Endothelial cell of hepatic sinusoid (primary cell): ENCODE measurements at regions not wholly inside any gene's neighbourhood (a gene's known extent, or its start where the extent isn't known, plus 50 kb on each side); places are given as distances from the start of the nearest gene placed in this dataset.

ENCODE experiments used
- in situ Hi-C: cut with HindIII; loops from 2 replicates; pipeline ENCODE4 v1.10.0; 2017; ENCODE audit warnings: low sequenced_read_pairs

GRCh38 chr9:96135076-96135752 is 166.8 kb downstream of the HSD17B3 start:
- in situ Hi-C loops, result no loop called here

- in situ Hi-C loops, result no loop called here
Measured at GRCh38 chr9:96133321-96134021, 168.5 kb downstream of the HSD17B3 start.

- in situ Hi-C loops, result no loop called here
Measured at GRCh38 chr9:96131825-96132224, 170.2 kb downstream of the HSD17B3 start.

GRCh38 chr9:96130970-96131369 is 171.0 kb downstream of the HSD17B3 start:
- in situ Hi-C loops, result no loop called here

- in situ Hi-C loops, result no loop called here
Measured at GRCh38 chr9:96129747-96130146, 172.2 kb downstream of the HSD17B3 start.

GRCh38 chr9:96128880-96129279 is 173.1 kb downstream of the HSD17B3 start:
- in situ Hi-C loops, result no loop called here

GRCh38 chr9:96126321-96126881 is 175.6 kb downstream of the HSD17B3 start:
- in situ Hi-C loops, result no loop called here

- in situ Hi-C loops, result no loop called here
Measured at GRCh38 chr9:96125624-96126023, 176.4 kb downstream of the HSD17B3 start.

- in situ Hi-C loops, result loop anchor here (5.0 kb wide), 1 partner anchor 75 kb away; no protein-coding TSS in a partner anchor
Measured at GRCh38 chr9:96122751-96123150, 179.2 kb downstream of the HSD17B3 start.

GRCh38 chr9:96122282-96122681 is 179.7 kb downstream of the HSD17B3 start:
- in situ Hi-C loops, result loop anchor here (5.0 kb wide), 1 partner anchor 75 kb away; no protein-coding TSS in a partner anchor

- in situ Hi-C loops, result loop anchor here (5.0 kb wide), 1 partner anchor 76 kb away; no protein-coding TSS in a partner anchor
Measured at GRCh38 chr9:96121136-96121535, 180.8 kb downstream of the HSD17B3 start.

GRCh38 chr9:96117398-96118080 is 184.4 kb downstream of the HSD17B3 start:
- in situ Hi-C loops, result no loop called here

GRCh38 chr9:96116275-96117064 is 185.5 kb downstream of the HSD17B3 start:
- in situ Hi-C loops, result no loop called here

- in situ Hi-C loops, result no loop called here
Measured at GRCh38 chr9:96115836-96116235, 186.1 kb downstream of the HSD17B3 start.

- in situ Hi-C loops, result no loop called here
Measured at GRCh38 chr9:96113032-96113431, 188.9 kb downstream of the HSD17B3 start.

GRCh38 chr9:96109680-96110351 is 192.2 kb downstream of the HSD17B3 start:
- in situ Hi-C loops, result no loop called here

- in situ Hi-C loops, result no loop called here
Measured at GRCh38 chr9:96108691-96109380, 193.1 kb downstream of the HSD17B3 start.

- in situ Hi-C loops, result no loop called here
Measured at GRCh38 chr9:96107436-96107835, 194.5 kb downstream of the HSD17B3 start.
